GM18870 (cell line): ENCODE measurements at regions not wholly inside any gene's neighbourhood (a gene's known extent, or its start where the extent isn't known, plus 50 kb on each side); places are given as distances from the start of the nearest gene placed in this dataset.
"Not testable (repeated sequence)": the region's sequence is repeated elsewhere in the genome, so short reads cannot be mapped to it uniquely, and the experiment has no call there.

Source experiments
- ATAC-seq: cut with Tn5 transposase; IDR thresholded peaks from one replicate; pipeline ENCODE4 v1.9.1; 2021; ENCODE audit warnings: moderate library complexity; ENCODE audit not compliant: unreplicated experiment

- no peak for ATAC-seq
Observed at GRCh38 chr2:105502625-105503334, 103.9 kb upstream of the FHL2 start.

GRCh38 chr2:105498281-105498846, 99.5 kb upstream of the FHL2 start:
- no peak for ATAC-seq

- no peak for ATAC-seq
Observed at GRCh38 chr2:105497094-105497493, 98.2 kb upstream of the FHL2 start.

GRCh38 chr2:105496271-105496670, 97.4 kb upstream of the FHL2 start:
- no peak for ATAC-seq

- ATAC-seq, result no peak
Observed at GRCh38 chr2:105494683-105495425, 96.0 kb upstream of the FHL2 start.

GRCh38 chr2:105490956-105491355, 92.1 kb upstream of the FHL2 start:
- ATAC-seq, result no peak

- ATAC-seq, result no peak
Observed at GRCh38 chr2:105490204-105490603, 91.4 kb upstream of the FHL2 start.

- ATAC-seq, result no peak
Observed at GRCh38 chr2:105489168-105489878, 90.5 kb upstream of the FHL2 start.

- ATAC-seq, result no peak
Observed at GRCh38 chr2:105488285-105488684, 89.4 kb upstream of the FHL2 start.

- no peak for ATAC-seq
Observed at GRCh38 chr2:105487142-105488069, 88.6 kb upstream of the FHL2 start.

- no peak for ATAC-seq
Observed at GRCh38 chr2:105486762-105487141, 87.9 kb upstream of the FHL2 start.

GRCh38 chr2:105478670-105479069, 79.8 kb upstream of the FHL2 start:
- no peak for ATAC-seq

GRCh38 chr2:105477050-105477620, 78.3 kb upstream of the FHL2 start:
- ATAC-seq, result not testable (repeated sequence)

- ATAC-seq, result no peak
Observed at GRCh38 chr2:105473011-105473410, 74.2 kb upstream of the FHL2 start.

GRCh38 chr2:105470979-105471378, 72.1 kb upstream of the FHL2 start:
- no peak for ATAC-seq

- ATAC-seq, result no peak
Observed at GRCh38 chr2:105469781-105470180, 70.9 kb upstream of the FHL2 start.

GRCh38 chr2:105468582-105469042, 69.8 kb upstream of the FHL2 start:
- no peak for ATAC-seq

- ATAC-seq, result no peak
Observed at GRCh38 chr2:105464325-105464724, 65.5 kb upstream of the FHL2 start.

- no peak for ATAC-seq
Observed at GRCh38 chr2:105460048-105460732, 61.3 kb upstream of the FHL2 start.
